A673 (cell line): ENCODE measurements at regions not wholly inside any gene's neighbourhood (a gene's known extent, or its start where the extent isn't known, plus 50 kb on each side); places are given as distances from the start of the nearest gene placed in this dataset.

ENCODE experiments used
- CTCF ChIP-seq: fragments of 300-800, 200-600 bp; sonication (generic); conservative IDR thresholded peaks from 2 replicates; pipeline ENCODE4 v1.5.1; 2017; ENCODE audit warnings: low read depth, mild to moderate bottlenecking, antibody characterized with exemption, low read length, moderate library complexity, mixed read lengths
- EZH2 ChIP-seq: fragments of 200-600 bp; sonication (generic); IDR thresholded peaks from 2 replicates; pipeline ENCODE4 v1.6.1; 2017; ENCODE audit warnings: borderline replicate concordance, low read depth, mild to moderate bottlenecking, mixed read lengths, antibody characterized with exemption, low read length; ENCODE audit not compliant: poor library complexity, severe bottlenecking

- TF ChIP-seq CTCF: no peak
- no peak for TF ChIP-seq EZH2
Measured at GRCh38 chr9:27861887-27862286, 288.6 kb upstream of the C9orf72 start.
